SK-N-MC (cell line): ENCODE measurements at regions not wholly inside any gene's neighbourhood (a gene's known extent, or its start where the extent isn't known, plus 50 kb on each side); places are given as distances from the start of the nearest gene placed in this dataset.

Experiments
- EZH2 ChIP-seq: fragments of 200-600 bp; sonication (generic); IDR thresholded peaks from one replicate; pipeline ENCODE4 v1.6.1; 2017; ENCODE audit warnings: antibody characterized with exemption
- FOXP2 ChIP-seq: optimal IDR thresholded peaks from 2 replicates; pipeline ENCODE3; 2011; ENCODE audit warnings: mild to moderate bottlenecking, moderate library complexity; ENCODE audit not compliant: insufficient read depth; ENCODE audit errors: extremely low read length, control extremely low read depth
- POLR2AphosphoS5 ChIP-seq: IDR thresholded peaks from 2 replicates; pipeline ENCODE4 v1.6.1; 2012; ENCODE audit warnings: mild to moderate bottlenecking, low read depth, low read length, borderline replicate concordance

DNA sequence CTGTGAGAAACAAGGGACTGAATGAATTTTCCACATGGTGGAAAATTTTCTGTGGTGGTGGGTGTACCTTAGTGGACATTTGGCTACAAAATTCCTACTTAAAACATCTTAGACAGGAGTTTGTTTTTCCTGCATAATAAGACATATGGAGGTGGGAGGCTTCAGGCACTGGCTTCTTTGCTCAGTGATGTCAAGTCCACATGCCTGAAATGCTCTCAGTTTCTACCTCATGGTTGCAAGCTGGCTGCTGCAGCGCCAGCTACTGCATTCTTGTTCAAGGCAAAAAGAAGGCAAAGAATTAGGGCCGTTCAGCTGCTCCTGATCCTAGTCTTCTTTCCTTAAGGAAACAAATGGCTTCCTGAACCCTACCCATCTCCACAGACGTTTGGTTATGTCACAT, 99.9 kb upstream of the FAM204A start:
- no peak for TF ChIP-seq POLR2AphosphoS5
- no peak for TF ChIP-seq EZH2
- TF ChIP-seq FOXP2: no peak
